GM23248 (cell line): ENCODE measurements at regions not wholly inside any gene's neighbourhood (a gene's known extent, or its start where the extent isn't known, plus 50 kb on each side); places are given as distances from the start of the nearest gene placed in this dataset.

Source experiments
- EZH2 ChIP-seq: fragments of 200-600 bp; sonication (generic); IDR thresholded peaks from 2 replicates; pipeline ENCODE4 v1.6.1; 2018; ENCODE audit warnings: antibody characterized with exemption, mild to moderate bottlenecking; ENCODE audit not compliant: insufficient read depth, poor library complexity, severe bottlenecking
- EZH2phosphoT487 ChIP-seq: fragments of 200-600 bp; sonication (generic); IDR thresholded peaks from 2 replicates; pipeline ENCODE4 v1.6.1; 2018; ENCODE audit warnings: antibody characterized with exemption, moderate library complexity, mild to moderate bottlenecking, low read depth; ENCODE audit not compliant: insufficient read depth

DNA sequence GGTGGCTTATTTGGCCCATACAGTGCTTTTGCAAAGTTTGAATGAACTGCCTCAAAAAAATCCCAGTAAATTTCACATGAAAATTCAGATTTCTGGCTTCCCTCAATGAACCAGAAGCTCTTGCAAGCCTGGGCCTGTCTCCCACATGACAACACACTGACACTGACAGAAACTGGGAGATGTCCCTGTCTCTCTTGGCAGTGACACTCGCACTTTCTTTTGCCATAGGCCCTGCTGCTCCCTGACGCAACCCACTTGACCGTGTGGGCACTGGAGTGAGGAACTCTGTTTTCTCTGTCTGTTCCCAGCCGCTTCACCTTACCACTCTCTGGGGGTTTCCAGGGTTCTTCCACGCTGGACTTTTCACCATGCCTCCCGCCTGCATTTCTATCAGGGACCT is 524.5 kb downstream of the SHQ1 start:
- TF ChIP-seq EZH2 (no peak), EZH2phosphoT487 (no peak)
